OCI-M1 (cell line): ENCODE measurements at regions not wholly inside any gene's neighbourhood (a gene's known extent, or its start where the extent isn't known, plus 50 kb on each side); places are given as distances from the start of the nearest gene placed in this dataset.
A peak's percentile ranks its signal among the peaks of the same experiment; 100 is the strongest.

ENCODE experiments used
- DNase-seq: peaks from one replicate; lab custom pipeline; 2025; lab: John Stamatoyannopoulos, UW

- peak; percentile 14 for DNase-seq
Observed at GRCh38 chr6:40312213-40313015, 274.8 kb downstream of the LRFN2 start.

GRCh38 chr6:40308533-40309306 lies 278.4 kb downstream of the LRFN2 start:
- peak; percentile 91 for DNase-seq

- DNase-seq = no peak
Observed at GRCh38 chr6:40307712-40308111, 279.5 kb downstream of the LRFN2 start.

GRCh38 chr6:40302856-40303454 lies 284.2 kb downstream of the LRFN2 start:
- DNase-seq = no peak

GRCh38 chr6:40299681-40300080 lies 287.5 kb downstream of the LRFN2 start:
- DNase-seq = no peak

GRCh38 chr6:40298207-40298606 lies 289.0 kb downstream of the LRFN2 start:
- no peak for DNase-seq

- DNase-seq = no peak
Observed at GRCh38 chr6:40295251-40295950, 291.8 kb downstream of the LRFN2 start.

GRCh38 chr6:40293460-40294185 lies 293.5 kb downstream of the LRFN2 start:
- DNase-seq = no peak

GRCh38 chr6:40293060-40293459 lies 294.1 kb downstream of the LRFN2 start:
- no peak for DNase-seq

GRCh38 chr6:40290816-40291215 lies 296.3 kb downstream of the LRFN2 start:
- no peak for DNase-seq

- DNase-seq = no peak
Observed at GRCh38 chr6:40288919-40289318, 298.2 kb downstream of the LRFN2 start.

- DNase-seq = no peak
Observed at GRCh38 chr6:40287296-40287850, 299.8 kb downstream of the LRFN2 start.

- no peak for DNase-seq
Observed at GRCh38 chr6:40286721-40287120, 300.4 kb downstream of the LRFN2 start.

- peak; percentile 29 for DNase-seq
Observed at GRCh38 chr6:40285996-40286395, 301.2 kb downstream of the LRFN2 start.

- DNase-seq = no peak
Observed at GRCh38 chr6:40285535-40285934, 301.6 kb downstream of the LRFN2 start.

GRCh38 chr6:40282986-40283385 lies 304.2 kb downstream of the LRFN2 start:
- DNase-seq = no peak

GRCh38 chr6:40281402-40281801 lies 305.8 kb downstream of the LRFN2 start:
- no peak for DNase-seq

GRCh38 chr6:40280231-40280630 lies 306.9 kb downstream of the LRFN2 start:
- no peak for DNase-seq

GRCh38 chr6:40276141-40276540 lies 311.0 kb downstream of the LRFN2 start:
- no peak for DNase-seq

GRCh38 chr6:40274058-40274457 lies 313.1 kb downstream of the LRFN2 start:
- DNase-seq = no peak

- no peak for DNase-seq
Observed at GRCh38 chr6:40268614-40269013, 318.6 kb downstream of the LRFN2 start.
